Ishikawa (cell line): ENCODE measurements at regions not wholly inside any gene's neighbourhood (a gene's known extent, or its start where the extent isn't known, plus 50 kb on each side); places are given as distances from the start of the nearest gene placed in this dataset.

ENCODE experiments used
- CEBPB ChIP-seq: IDR thresholded peaks from 2 replicates; pipeline ENCODE4 v1.6.1; 2012
- CREB1 ChIP-seq: IDR thresholded peaks from 2 replicates; pipeline ENCODE4 v1.6.1; 2012; ENCODE audit warnings: low read depth
- EGR1 ChIP-seq: IDR thresholded peaks from 2 replicates; pipeline ENCODE4 v1.6.1; 2012
- EP300 ChIP-seq: IDR thresholded peaks from 2 replicates; pipeline ENCODE4 v1.6.1; 2012; ENCODE audit warnings: borderline replicate concordance
- FOXM1 ChIP-seq: IDR thresholded peaks from 2 replicates; pipeline ENCODE4 v1.6.1; 2012; ENCODE audit warnings: low read depth, borderline replicate concordance
- MAX ChIP-seq: IDR thresholded peaks from 2 replicates; pipeline ENCODE4 v1.6.1; 2012
- NFIC ChIP-seq: IDR thresholded peaks from 2 replicates; pipeline ENCODE4 v1.6.1; 2012
- RAD21 ChIP-seq: IDR thresholded peaks from 2 replicates; pipeline ENCODE4 v1.6.1; 2012; ENCODE audit warnings: low read depth
- REST ChIP-seq: IDR thresholded peaks from 2 replicates; pipeline ENCODE4 v1.6.1; 2012; ENCODE audit warnings: low read depth, mild to moderate bottlenecking
- TAF1 ChIP-seq: IDR thresholded peaks from 2 replicates; pipeline ENCODE4 v1.6.1; 2012; ENCODE audit warnings: low read depth, mild to moderate bottlenecking
- TCF12 ChIP-seq: IDR thresholded peaks from 2 replicates; pipeline ENCODE4 v1.6.1; 2012; ENCODE audit warnings: low read depth
- TEAD4 ChIP-seq: IDR thresholded peaks from 2 replicates; pipeline ENCODE4 v1.6.1; 2012
- USF1 ChIP-seq: IDR thresholded peaks from 2 replicates; pipeline ENCODE4 v1.6.1; 2012
- YY1 ChIP-seq: IDR thresholded peaks from 2 replicates; pipeline ENCODE4 v1.6.1; 2012; ENCODE audit warnings: low read depth
- ZBTB7A ChIP-seq: IDR thresholded peaks from 2 replicates; pipeline ENCODE4 v1.6.1; 2012; ENCODE audit warnings: low read depth

- TF ChIP-seq TEAD4 = no peak
- TF ChIP-seq REST = no peak
- no peak for TF ChIP-seq RAD21
- no peak for TF ChIP-seq YY1
- no peak for TF ChIP-seq FOXM1
- no peak for TF ChIP-seq NFIC
- no peak for TF ChIP-seq USF1
- TF ChIP-seq CREB1 = no peak
- TF ChIP-seq MAX = no peak
- TF ChIP-seq TCF12 = no peak
- TF ChIP-seq EGR1 = no peak
- no peak for TF ChIP-seq ZBTB7A
- no peak for TF ChIP-seq CEBPB
- no peak for TF ChIP-seq EP300
- no peak for TF ChIP-seq TAF1
Measured at GRCh38 chr3:112746675-112747280, 99.9 kb downstream of the CD200R1L start.

GRCh38 chr3:112745567-112746248 is 101.0 kb downstream of the CD200R1L start:
- TF ChIP-seq FOXM1 = no peak
- TF ChIP-seq ZBTB7A = no peak

- TF ChIP-seq TAF1 (no peak), TCF12 (no peak), EGR1 (no peak), CEBPB (no peak), YY1 (no peak), NFIC (no peak), FOXM1 (no peak), RAD21 (no peak), USF1 (no peak), REST (no peak), EP300 (no peak), ZBTB7A (no peak), TEAD4 (no peak), MAX (no peak), CREB1 (no peak)
Measured at GRCh38 chr3:112744825-112745566, 101.7 kb downstream of the CD200R1L start.

- TF ChIP-seq YY1 = no peak
- no peak for TF ChIP-seq TEAD4
- TF ChIP-seq FOXM1 = no peak
- TF ChIP-seq RAD21 = no peak
- no peak for TF ChIP-seq MAX
- TF ChIP-seq ZBTB7A = no peak
- TF ChIP-seq REST = no peak
- no peak for TF ChIP-seq USF1
- TF ChIP-seq CREB1 = no peak
Measured at GRCh38 chr3:112744106-112744505, 102.6 kb downstream of the CD200R1L start.
